AG09319 (cell line): ENCODE measurements at regions not wholly inside any gene's neighbourhood (a gene's known extent, or its start where the extent isn't known, plus 50 kb on each side); places are given as distances from the start of the nearest gene placed in this dataset.
"Not testable (repeated sequence)": the region's sequence is repeated elsewhere in the genome, so short reads cannot be mapped to it uniquely, and the experiment has no call there.

ENCODE experiments used
- DNase-seq: peaks from one replicate; pipeline ENCODE4 v3.0.0-alpha.2; 2010; ENCODE audit warnings: low read depth; ENCODE audit errors: extremely low read depth
- CTCF ChIP-seq: IDR thresholded peaks from 2 replicates; pipeline ENCODE4 v1.5.1; 2011; ENCODE audit warnings: low read depth, mild to moderate bottlenecking, inconsistent platforms, low read length, moderate library complexity

- no peak for DNase-seq
- TF ChIP-seq CTCF = no peak
Measured at GRCh38 chr1:96901783-96902363, 180.3 kb downstream of the PTBP2 start.

GRCh38 chr1:96912248-96912647 lies 190.7 kb downstream of the PTBP2 start:
- no peak for TF ChIP-seq CTCF
- no peak for DNase-seq

- not testable (repeated sequence) for DNase-seq
Measured at GRCh38 chr1:96915701-96916100, 194.1 kb downstream of the PTBP2 start.

GRCh38 chr1:96918406-96918805 lies 196.8 kb downstream of the PTBP2 start:
- DNase-seq = no peak
- TF ChIP-seq CTCF = no peak

- DNase-seq = no peak
- no peak for TF ChIP-seq CTCF
Measured at GRCh38 chr1:96922181-96922580, 200.6 kb downstream of the PTBP2 start.

- TF ChIP-seq CTCF = no peak
- no peak for DNase-seq
Measured at GRCh38 chr1:96923753-96924152, 202.2 kb downstream of the PTBP2 start.

GRCh38 chr1:96926176-96926575 lies 204.6 kb downstream of the PTBP2 start:
- no peak for DNase-seq
- no peak for TF ChIP-seq CTCF

- no peak for TF ChIP-seq CTCF
- no peak for DNase-seq
Measured at GRCh38 chr1:96927125-96927524, 205.5 kb downstream of the PTBP2 start.
